Left renal pelvis (tissue), 4 donors: ENCODE measurements at regions not wholly inside any gene's neighbourhood (a gene's known extent, or its start where the extent isn't known, plus 50 kb on each side); places are given as distances from the start of the nearest gene placed in this dataset.

ENCODE experiments used
- DNase-seq, 4 donors: peaks; one replicate each; pipeline ENCODE4 v3.0.0-alpha.2; 2013; ENCODE audit warnings: low read depth in 4 of 4, low spot score in 3 of 4

GRCh38 chr7:46565253-46566096 is 644.4 kb upstream of the IGFBP3 start:
- DNase-seq, result no peak

- no peak for DNase-seq
Measured at GRCh38 chr7:46559194-46559832, 638.2 kb upstream of the IGFBP3 start.

- no peak for DNase-seq
Measured at GRCh38 chr7:46558482-46559193, 637.6 kb upstream of the IGFBP3 start.

GRCh38 chr7:46557781-46558180 is 636.7 kb upstream of the IGFBP3 start:
- no peak for DNase-seq

- peak in 3 of 4 donors; percentile 36 to 63 (median 43) for DNase-seq
Measured at GRCh38 chr7:46557295-46557711, 636.2 kb upstream of the IGFBP3 start.

- no peak for DNase-seq
Measured at GRCh38 chr7:46554688-46555422, 633.8 kb upstream of the IGFBP3 start.

GRCh38 chr7:46551603-46552002 is 630.5 kb upstream of the IGFBP3 start:
- no peak for DNase-seq

- DNase-seq, result no peak
Measured at GRCh38 chr7:46550864-46551263, 629.8 kb upstream of the IGFBP3 start.

GRCh38 chr7:46549892-46550639 is 629.0 kb upstream of the IGFBP3 start:
- DNase-seq, result no peak

GRCh38 chr7:46549347-46549746 is 628.3 kb upstream of the IGFBP3 start:
- DNase-seq, result no peak

GRCh38 chr7:46547044-46547443 is 626.0 kb upstream of the IGFBP3 start:
- DNase-seq, result no peak

- DNase-seq, result no peak
Measured at GRCh38 chr7:46545790-46546189, 624.7 kb upstream of the IGFBP3 start.

- DNase-seq, result no peak
Measured at GRCh38 chr7:46544396-46545008, 623.4 kb upstream of the IGFBP3 start.

GRCh38 chr7:46542076-46542475 is 621.0 kb upstream of the IGFBP3 start:
- DNase-seq, result no peak

GRCh38 chr7:46539892-46540483 is 618.9 kb upstream of the IGFBP3 start:
- DNase-seq, result no peak

- DNase-seq, result no peak
Measured at GRCh38 chr7:46537191-46537905, 616.3 kb upstream of the IGFBP3 start.

- no peak for DNase-seq
Measured at GRCh38 chr7:46534664-46535588, 613.9 kb upstream of the IGFBP3 start.

GRCh38 chr7:46533946-46534345 is 612.9 kb upstream of the IGFBP3 start:
- DNase-seq, result no peak
